Neural cell (in vitro differentiated cells): ENCODE measurements at regions not wholly inside any gene's neighbourhood (a gene's known extent, or its start where the extent isn't known, plus 50 kb on each side); places are given as distances from the start of the nearest gene placed in this dataset.
"Not testable (repeated sequence)": the region's sequence is repeated elsewhere in the genome, so short reads cannot be mapped to it uniquely, and the experiment has no call there.

Source experiments
- H2AFZ ChIP-seq: fragments of 200-600, 300-800 bp; sonication (generic), shearing (Covaris generic); 2 replicates; pipeline ENCODE4 v1.6.0; 2014; ENCODE audit warnings: low read depth, mild to moderate bottlenecking, antibody characterized with exemption, low read length, moderate library complexity
- H3F3A ChIP-seq: fragments of 200-600 bp; shearing (Covaris generic); 2 replicates; pipeline ENCODE4 v1.6.1; 2016; ENCODE audit warnings: mild to moderate bottlenecking, moderate library complexity, mixed read lengths, antibody characterized with exemption, low read length; ENCODE audit not compliant: insufficient read depth, poor library complexity, severe bottlenecking
- H3K27ac ChIP-seq: fragments of 200-600, 300-800 bp; sonication (generic), shearing (Covaris generic); 2 replicates; pipeline ENCODE4 v1.5.1; 2014; ENCODE audit warnings: mild to moderate bottlenecking, low read length, moderate library complexity
- H3K27me3 ChIP-seq: fragments of 300-800, 200-600 bp; sonication (generic), shearing (Covaris generic); 2 replicates; pipeline ENCODE4 v1.6.0; 2014; ENCODE audit warnings: mild to moderate bottlenecking, low read depth, low read length, moderate library complexity; ENCODE audit not compliant: insufficient read depth
- H3K36me3 ChIP-seq: fragments of 300-800, 200-600 bp; sonication (generic), shearing (Covaris generic); 2 replicates; pipeline ENCODE4 v1.5.1; 2014; ENCODE audit warnings: mild to moderate bottlenecking, antibody characterized with exemption, low read length, moderate library complexity; ENCODE audit not compliant: insufficient read depth
- H3K4me2 ChIP-seq: fragments of 300-800, 200-600 bp; sonication (generic), shearing (Covaris generic); 2 replicates; pipeline ENCODE4 v1.6.0; 2014; ENCODE audit warnings: mild to moderate bottlenecking, low read length
- H3K4me3 ChIP-seq: fragments of 300-800, 200-600 bp; sonication (generic), shearing (Covaris generic); 2 replicates; pipeline ENCODE4 v1.5.1; 2014; ENCODE audit warnings: mild to moderate bottlenecking, low read length, moderate library complexity
- H3K79me2 ChIP-seq: fragments of 200-600 bp; shearing (Covaris generic); replicated peaks from 2 replicates; pipeline ENCODE4 v1.6.0; 2014; ENCODE audit warnings: mild to moderate bottlenecking, low read length, moderate library complexity; ENCODE audit not compliant: insufficient read depth
- H3K9ac ChIP-seq: fragments of 300-800, 200-600 bp; sonication (generic), shearing (Covaris generic); 2 replicates; pipeline ENCODE4 v1.6.1; 2016; ENCODE audit warnings: mild to moderate bottlenecking, low read length, mixed read lengths
- H3K9me2 ChIP-seq: fragments of 200-600 bp; shearing (Covaris generic); 2 replicates; pipeline ENCODE4 v1.6.1; 2016; ENCODE audit warnings: mild to moderate bottlenecking, low read length, mixed read lengths; ENCODE audit not compliant: insufficient read depth
- H3K9me3 ChIP-seq: fragments of 200-600, 300-800 bp; sonication (generic), shearing (Covaris generic); 2 replicates; pipeline ENCODE4 v1.6.1; 2016; ENCODE audit warnings: mild to moderate bottlenecking, mixed run types, low read length, moderate library complexity, mixed read lengths
- H4K20me1 ChIP-seq: fragments of 200-600 bp; shearing (Covaris generic); 2 replicates; pipeline ENCODE4 v1.6.1; 2016; ENCODE audit warnings: mild to moderate bottlenecking, mixed run types; ENCODE audit not compliant: insufficient read depth
- EP300 ChIP-seq: fragments of 450-650 bp; conservative IDR thresholded peaks from 2 replicates; pipeline ENCODE4 v1.6.1; 2014; ENCODE audit warnings: antibody characterized with exemption, mild to moderate bottlenecking, moderate library complexity; ENCODE audit not compliant: poor library complexity, severe bottlenecking
- EZH2 ChIP-seq: fragments of 200-600, 300-800 bp; shearing (Covaris generic), sonication (generic); IDR thresholded peaks from 2 replicates; pipeline ENCODE4 v1.6.1; 2014; ENCODE audit warnings: antibody characterized with exemption, low read length, borderline replicate concordance, mild to moderate bottlenecking; ENCODE audit not compliant: insufficient read depth, poor library complexity, severe bottlenecking
- MXI1 ChIP-seq: fragments of 450-650 bp; conservative IDR thresholded peaks from 2 replicates; pipeline ENCODE4 v1.6.1; 2014; ENCODE audit warnings: antibody characterized with exemption, mild to moderate bottlenecking; ENCODE audit not compliant: poor library complexity, severe bottlenecking
- POLR2AphosphoS5 ChIP-seq: IDR thresholded peaks from 2 replicates; pipeline ENCODE4 v1.6.1; 2012
- RAD21 ChIP-seq: fragments of 450-650 bp; conservative IDR thresholded peaks from 2 replicates; pipeline ENCODE4 v1.6.1; 2014; ENCODE audit warnings: antibody characterized with exemption, mild to moderate bottlenecking, moderate library complexity
- REST ChIP-seq: IDR thresholded peaks from 2 replicates; pipeline ENCODE4 v1.6.1; 2012; ENCODE audit warnings: borderline replicate concordance
- SMC3 ChIP-seq: fragments of 450-650 bp; conservative IDR thresholded peaks from 2 replicates; pipeline ENCODE4 v1.6.1; 2014; ENCODE audit warnings: antibody characterized with exemption, mild to moderate bottlenecking, moderate library complexity; ENCODE audit not compliant: poor library complexity
- TAF1 ChIP-seq: IDR thresholded peaks from 2 replicates; pipeline ENCODE4 v1.6.1; 2012; ENCODE audit warnings: low read depth
- TF ChIP-seq, protein P1 (sequence below): fragments of 450-650 bp; IDR thresholded peaks from 2 replicates; pipeline ENCODE4 v1.5.1; 2014; ENCODE audit warnings: antibody characterized with exemption, mild to moderate bottlenecking, moderate library complexity; ENCODE audit not compliant: poor library complexity, severe bottlenecking

DNA sequence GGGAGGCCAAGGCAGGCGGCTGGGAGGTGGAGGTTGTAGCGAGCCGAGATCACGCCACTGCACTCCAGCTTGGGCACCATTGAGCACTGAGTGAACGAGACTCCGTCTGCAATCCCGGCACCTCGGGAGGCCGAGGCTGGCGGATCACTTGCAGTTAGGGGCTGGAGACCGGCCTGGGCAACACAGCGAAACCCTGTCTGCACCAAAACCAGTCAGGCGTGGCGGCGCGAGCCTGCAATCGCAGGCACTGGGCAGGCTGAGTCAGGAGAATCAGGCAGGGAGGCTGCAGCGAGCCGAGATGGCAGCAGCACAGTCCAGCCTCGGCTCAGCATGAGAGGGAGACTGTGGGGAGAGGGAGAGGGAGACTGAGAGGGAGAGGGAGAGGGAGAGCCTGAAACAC, 126.0 kb upstream of the PTPRG start:
- H3K9me2 ChIP-seq, H2AFZ ChIP-seq: not testable (repeated sequence)

GRCh38 chr3:61438253-61439121, 122.9 kb upstream of the PTPRG start:
- Histone ChIP-seq H3K9ac (no peak overlapping the region), H3K9me2 (no peaks in the 10 kb centered on the region), H3F3A (no peaks in the 10 kb centered on the region), H3K79me2 (no peaks in the 10 kb centered on the region), H3K9me3 (no peaks in the 10 kb centered on the region), H3K27me3 (no peaks in the 10 kb centered on the region), H3K4me3 (no peak overlapping the region), H2AFZ (no peak overlapping the region), H3K27ac (no peak overlapping the region), H4K20me1 (no peaks in the 10 kb centered on the region), H3K4me2 (no peak overlapping the region), H3K36me3 (no peaks in the 10 kb centered on the region)
- TF ChIP-seq TAF1 (no peak), REST (no peak), EZH2 (no peak), POLR2AphosphoS5 (no peak), EP300 (no peak), SMC3 (no peak), MXI1 (no peak), RAD21 (no peak)
- TF ChIP-seq, protein P1, sequence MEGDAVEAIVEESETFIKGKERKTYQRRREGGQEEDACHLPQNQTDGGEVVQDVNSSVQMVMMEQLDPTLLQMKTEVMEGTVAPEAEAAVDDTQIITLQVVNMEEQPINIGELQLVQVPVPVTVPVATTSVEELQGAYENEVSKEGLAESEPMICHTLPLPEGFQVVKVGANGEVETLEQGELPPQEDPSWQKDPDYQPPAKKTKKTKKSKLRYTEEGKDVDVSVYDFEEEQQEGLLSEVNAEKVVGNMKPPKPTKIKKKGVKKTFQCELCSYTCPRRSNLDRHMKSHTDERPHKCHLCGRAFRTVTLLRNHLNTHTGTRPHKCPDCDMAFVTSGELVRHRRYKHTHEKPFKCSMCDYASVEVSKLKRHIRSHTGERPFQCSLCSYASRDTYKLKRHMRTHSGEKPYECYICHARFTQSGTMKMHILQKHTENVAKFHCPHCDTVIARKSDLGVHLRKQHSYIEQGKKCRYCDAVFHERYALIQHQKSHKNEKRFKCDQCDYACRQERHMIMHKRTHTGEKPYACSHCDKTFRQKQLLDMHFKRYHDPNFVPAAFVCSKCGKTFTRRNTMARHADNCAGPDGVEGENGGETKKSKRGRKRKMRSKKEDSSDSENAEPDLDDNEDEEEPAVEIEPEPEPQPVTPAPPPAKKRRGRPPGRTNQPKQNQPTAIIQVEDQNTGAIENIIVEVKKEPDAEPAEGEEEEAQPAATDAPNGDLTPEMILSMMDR: no peak

More for the DNA sequence above, 126.0 kb upstream of the PTPRG start:
- not testable (repeated sequence) for H3K4me2 ChIP-seq, H3F3A ChIP-seq, H3K4me3 ChIP-seq, H3K36me3 ChIP-seq, H3K27me3 ChIP-seq, H3K9me3 ChIP-seq, H3K79me2 ChIP-seq, H3K27ac ChIP-seq, H3K9ac ChIP-seq, H4K20me1 ChIP-seq
